Activated naive CD4-positive, alpha-beta T cell treated with anti-CD3 and anti-CD28 coated beads for 36 hours (primary cell): ENCODE measurements at regions not wholly inside any gene's neighbourhood (a gene's known extent, or its start where the extent isn't known, plus 50 kb on each side); places are given as distances from the start of the nearest gene placed in this dataset.

Experiments used
- CTCF ChIA-PET: fragments of 350-600 bp; sonication (Branson Sonifier 250); formaldehyde crosslinking; loops from one replicate; lab custom pipeline; 2021; ENCODE audit warnings: antibody characterized with exemption; lab: Charles Lee
- DNase-seq: peaks from one replicate; pipeline ENCODE4 v3.0.0-alpha.2; 2020
- H3K27ac Mint-ChIP-seq: one replicate; pipeline ENCODE4 v1.8.0; 2021; ENCODE audit warnings: mild to moderate bottlenecking, mixed read lengths
- H3K27me3 Mint-ChIP-seq: one replicate; pipeline ENCODE4 v1.8.0; 2021; ENCODE audit warnings: low read depth, mixed read lengths
- H3K36me3 Mint-ChIP-seq: one replicate; pipeline ENCODE4 v1.8.0; 2021; ENCODE audit warnings: low read depth, mixed read lengths
- H3K4me1 Mint-ChIP-seq: one replicate; pipeline ENCODE4 v1.8.0; 2021; ENCODE audit warnings: low read depth, mixed read lengths
- H3K4me3 Mint-ChIP-seq: one replicate; pipeline ENCODE4 v1.8.0; 2021; ENCODE audit warnings: mild to moderate bottlenecking, moderate library complexity, mixed read lengths
- H3K9me3 Mint-ChIP-seq: one replicate; pipeline ENCODE4 v1.8.0; 2021; ENCODE audit warnings: mixed read lengths
- intact Hi-C: fragments of 100-400 bp; cut with micrococcal nuclease; formaldehyde crosslinking; loops from one replicate; pipeline ENCODE4 v1.15.1; 2023

GRCh38 chr6:22800451-22800850, 231.1 kb downstream of the HDGFL1 start:
- Mint-ChIP-seq H3K27me3 (no peaks in the 10 kb centered on the region), H3K36me3 (no peaks in the 10 kb centered on the region), H3K4me3 (no peak overlapping the region), H3K9me3 (peaks cover 4% of the 10 kb centered on the region), H3K4me1 (no peaks in the 10 kb centered on the region), H3K27ac (no peak overlapping the region)
- CTCF ChIA-PET, result no interaction called here
- DNase-seq, result no peak
- intact Hi-C loops, result no loop called here

- Mint-ChIP-seq H3K4me1 (no peaks in the 10 kb centered on the region), H3K36me3 (no peaks in the 10 kb centered on the region), H3K27me3 (no peaks in the 10 kb centered on the region), H3K9me3 (no peaks in the 10 kb centered on the region), H3K27ac (no peak overlapping the region), H3K4me3 (no peak overlapping the region)
- intact Hi-C loops, result no loop called here
- DNase-seq, result no peak
- CTCF ChIA-PET, result no interaction called here
These were observed 232.5 kb downstream of the HDGFL1 start for GRCh38 chr6:22801831-22802230.

GRCh38 chr6:22804620-22805261, 235.4 kb downstream of the HDGFL1 start:
- H3K9me3 Mint-ChIP-seq, result no peaks in the 10 kb centered on the region

GRCh38 chr6:22807261-22807660, 237.9 kb downstream of the HDGFL1 start:
- H3K4me1 Mint-ChIP-seq, result no peaks in the 10 kb centered on the region
- DNase-seq, result no peak
- intact Hi-C loops, result no loop called here
- CTCF ChIA-PET, result no interaction called here
- H3K27ac Mint-ChIP-seq, result no peak overlapping the region
- H3K36me3 Mint-ChIP-seq, result no peaks in the 10 kb centered on the region
- H3K4me3 Mint-ChIP-seq, result no peak overlapping the region
- H3K27me3 Mint-ChIP-seq, result no peaks in the 10 kb centered on the region
- peaks cover 3% of the 10 kb centered on the region for H3K9me3 Mint-ChIP-seq

More at GRCh38 chr6:22804620-22805261, 235.4 kb downstream of the HDGFL1 start:
- H3K4me3 Mint-ChIP-seq, result no peak overlapping the region
- H3K4me1 Mint-ChIP-seq, result no peaks in the 10 kb centered on the region
- intact Hi-C loops, result no loop called here
- CTCF ChIA-PET, result no interaction called here
- DNase-seq, result no peak
- no peaks in the 10 kb centered on the region for H3K27me3 Mint-ChIP-seq
- H3K27ac Mint-ChIP-seq, result no peak overlapping the region
- H3K36me3 Mint-ChIP-seq, result no peaks in the 10 kb centered on the region

GRCh38 chr6:22807818-22808217, 238.5 kb downstream of the HDGFL1 start:
- no peaks in the 10 kb centered on the region for H3K4me1 Mint-ChIP-seq
- CTCF ChIA-PET, result no interaction called here
- H3K4me3 Mint-ChIP-seq, result no peak overlapping the region
- intact Hi-C loops, result no loop called here
- H3K27me3 Mint-ChIP-seq, result no peaks in the 10 kb centered on the region
- H3K9me3 Mint-ChIP-seq, result peaks cover 3% of the 10 kb centered on the region
- no peak for DNase-seq
- H3K27ac Mint-ChIP-seq, result no peak overlapping the region
- no peaks in the 10 kb centered on the region for H3K36me3 Mint-ChIP-seq

GRCh38 chr6:22808466-22808865, 239.1 kb downstream of the HDGFL1 start:
- no peaks in the 10 kb centered on the region for H3K27me3 Mint-ChIP-seq
- DNase-seq, result no peak
- no peak overlapping the region for H3K27ac Mint-ChIP-seq
- intact Hi-C loops, result no loop called here
- no peaks in the 10 kb centered on the region for H3K4me1 Mint-ChIP-seq
- CTCF ChIA-PET, result no interaction called here
- H3K9me3 Mint-ChIP-seq, result peaks cover 3% of the 10 kb centered on the region
- no peaks in the 10 kb centered on the region for H3K36me3 Mint-ChIP-seq
- no peak overlapping the region for H3K4me3 Mint-ChIP-seq

GRCh38 chr6:22809370-22809769, 240.0 kb downstream of the HDGFL1 start:
- intact Hi-C loops, result no loop called here
- Mint-ChIP-seq H3K4me1 (no peaks in the 10 kb centered on the region), H3K4me3 (no peak overlapping the region), H3K9me3 (peaks cover 3% of the 10 kb centered on the region), H3K27me3 (no peaks in the 10 kb centered on the region), H3K36me3 (no peaks in the 10 kb centered on the region), H3K27ac (no peak overlapping the region)
- DNase-seq, result no peak
- CTCF ChIA-PET, result no interaction called here

- CTCF ChIA-PET, result no interaction called here
- Mint-ChIP-seq H3K27ac (no peak overlapping the region), H3K9me3 (no peaks in the 10 kb centered on the region), H3K27me3 (peaks cover 6% of the 10 kb centered on the region), H3K4me1 (no peaks in the 10 kb centered on the region), H3K36me3 (no peaks in the 10 kb centered on the region), H3K4me3 (no peak overlapping the region)
- intact Hi-C loops, result no loop called here
- DNase-seq, result no peak
These were observed 249.8 kb downstream of the HDGFL1 start for GRCh38 chr6:22819209-22819608.

GRCh38 chr6:22821664-22822320, 252.4 kb downstream of the HDGFL1 start:
- Mint-ChIP-seq H3K9me3 (no peaks in the 10 kb centered on the region), H3K27me3 (peaks cover 6% of the 10 kb centered on the region), H3K4me3 (no peak overlapping the region), H3K27ac (no peak overlapping the region), H3K36me3 (no peaks in the 10 kb centered on the region), H3K4me1 (no peaks in the 10 kb centered on the region)
- no peak for DNase-seq
- CTCF ChIA-PET, result no interaction called here
- intact Hi-C loops, result no loop called here

GRCh38 chr6:22825210-22825609, 255.8 kb downstream of the HDGFL1 start:
- Mint-ChIP-seq H3K4me1 (no peaks in the 10 kb centered on the region), H3K4me3 (no peak overlapping the region), H3K9me3 (no peaks in the 10 kb centered on the region), H3K27ac (no peak overlapping the region), H3K36me3 (no peaks in the 10 kb centered on the region), H3K27me3 (peaks cover 1% of the 10 kb centered on the region)
- intact Hi-C loops, result no loop called here
- no peak for DNase-seq
- CTCF ChIA-PET, result no interaction called here

GRCh38 chr6:22826961-22827360, 257.6 kb downstream of the HDGFL1 start:
- H3K36me3 Mint-ChIP-seq, result no peaks in the 10 kb centered on the region
- DNase-seq, result no peak
- no peaks in the 10 kb centered on the region for H3K4me1 Mint-ChIP-seq
- H3K4me3 Mint-ChIP-seq, result no peak overlapping the region
- H3K27ac Mint-ChIP-seq, result no peak overlapping the region
- no peaks in the 10 kb centered on the region for H3K9me3 Mint-ChIP-seq
- CTCF ChIA-PET, result interaction anchor here (0.6 kb wide), 1 partner anchor 993 kb away, joined by 3 read pairs; no protein-coding TSS in a partner anchor
- no peaks in the 10 kb centered on the region for H3K27me3 Mint-ChIP-seq
- intact Hi-C loops, result no loop called here

- DNase-seq, result no peak
- H3K4me3 Mint-ChIP-seq, result no peak overlapping the region
- no peak overlapping the region for H3K27ac Mint-ChIP-seq
- H3K9me3 Mint-ChIP-seq, result no peaks in the 10 kb centered on the region
- intact Hi-C loops, result no loop called here
- H3K27me3 Mint-ChIP-seq, result no peaks in the 10 kb centered on the region
- CTCF ChIA-PET, result no interaction called here
- H3K36me3 Mint-ChIP-seq, result no peaks in the 10 kb centered on the region
- H3K4me1 Mint-ChIP-seq, result no peaks in the 10 kb centered on the region
These were observed 258.4 kb downstream of the HDGFL1 start for GRCh38 chr6:22827760-22828159.
